ENCODE measurements at regions not wholly inside any gene's neighbourhood (a gene's known extent, or its start where the extent isn't known, plus 50 kb on each side); places are given as distances from the start of the nearest gene placed in this dataset.

GRCh38 chr1:172724765-172725613 is 66.1 kb downstream of the FASLG start:
- H3K9me3 ChIP-seq (ENCODE audit: low read depth, low read length, poor library complexity, severe bottlenecking), result peaks cover 4% of the 10 kb centered on the region
- POLR2A ChIA-PET (ENCODE audit: low non-redundant PET), result no interaction called here
- H3K27ac ChIP-seq (ENCODE audit: low read depth, low read length, poor library complexity, severe bottlenecking), result no peak overlapping the region
- intact Hi-C loops (cut with micrococcal nuclease; ENCODE audit: unreplicated experiment), result no loop called here
- DNase-seq (ENCODE audit: low spot score), result no peak
- TF ChIP-seq EZH2 (IDR thresholded peaks at IDR 0.05; ENCODE audit: borderline replicate concordance, low read depth, low read length, poor library complexity, severe bottlenecking) (no peak), CTCF (conservative IDR thresholded peaks at IDR 0.05; ENCODE audit: low read depth, low read length) (no peak)
- no peaks in the 10 kb centered on the region for H3K36me3 ChIP-seq (ENCODE audit: insufficient read depth, low read length, poor library complexity, severe bottlenecking)
- CTCF ChIA-PET, result no interaction called here
- no peak overlapping the region for H3K4me3 ChIP-seq (ENCODE audit: low read depth, low read length, poor library complexity, severe bottlenecking)
- no peaks in the 10 kb centered on the region for H3K4me1 ChIP-seq (ENCODE audit: insufficient read depth, low read length, poor library complexity, severe bottlenecking)
- BruUV-seq (replicated peaks), result no TSS peak
- no peaks in the 10 kb centered on the region for H3K27me3 ChIP-seq (replicated peaks; ENCODE audit: insufficient read depth, low read depth, low read length, poor library complexity)

GRCh38 chr1:172726740-172727139 is 67.8 kb downstream of the FASLG start:
- Histone ChIP-seq H3K27ac (ENCODE audit: low read depth, low read length, poor library complexity, severe bottlenecking) (no peak overlapping the region), H3K36me3 (ENCODE audit: insufficient read depth, low read length, poor library complexity, severe bottlenecking) (no peaks in the 10 kb centered on the region), H3K9me3 (ENCODE audit: low read depth, low read length, poor library complexity, severe bottlenecking) (peaks cover 4% of the 10 kb centered on the region), H3K4me3 (ENCODE audit: low read depth, low read length, poor library complexity, severe bottlenecking) (no peak overlapping the region), H3K4me1 (ENCODE audit: insufficient read depth, low read length, poor library complexity, severe bottlenecking) (no peaks in the 10 kb centered on the region), H3K27me3 (replicated peaks; ENCODE audit: insufficient read depth, low read depth, low read length, poor library complexity) (no peaks in the 10 kb centered on the region)
- ChIA-PET CTCF (no interaction called here), POLR2A (ENCODE audit: low non-redundant PET) (no interaction called here)
- no peak for DNase-seq (ENCODE audit: low spot score)
- intact Hi-C loops (cut with micrococcal nuclease; ENCODE audit: unreplicated experiment), result no loop called here
- TF ChIP-seq CTCF (conservative IDR thresholded peaks at IDR 0.05; ENCODE audit: low read depth, low read length), result no peak
- no peak for TF ChIP-seq EZH2 (IDR thresholded peaks at IDR 0.05; ENCODE audit: borderline replicate concordance, low read depth, low read length, poor library complexity, severe bottlenecking)
- no TSS peak for BruUV-seq (replicated peaks)

GRCh38 chr1:172727275-172727857 is 68.5 kb downstream of the FASLG start:
- CTCF ChIA-PET, result no interaction called here
- intact Hi-C loops (cut with micrococcal nuclease; ENCODE audit: unreplicated experiment), result no loop called here
- POLR2A ChIA-PET (ENCODE audit: low non-redundant PET), result no interaction called here
- Histone ChIP-seq H3K4me1 (ENCODE audit: insufficient read depth, low read length, poor library complexity, severe bottlenecking) (no peaks in the 10 kb centered on the region), H3K27ac (ENCODE audit: low read depth, low read length, poor library complexity, severe bottlenecking) (no peak overlapping the region), H3K9me3 (ENCODE audit: low read depth, low read length, poor library complexity, severe bottlenecking) (peaks cover 4% of the 10 kb centered on the region), H3K4me3 (ENCODE audit: low read depth, low read length, poor library complexity, severe bottlenecking) (no peak overlapping the region), H3K36me3 (ENCODE audit: insufficient read depth, low read length, poor library complexity, severe bottlenecking) (no peaks in the 10 kb centered on the region), H3K27me3 (replicated peaks; ENCODE audit: insufficient read depth, low read depth, low read length, poor library complexity) (no peaks in the 10 kb centered on the region)
- DNase-seq (ENCODE audit: low spot score), result no peak
- no TSS peak for BruUV-seq (replicated peaks)
- TF ChIP-seq CTCF (conservative IDR thresholded peaks at IDR 0.05; ENCODE audit: low read depth, low read length), result no peak
- no peak for TF ChIP-seq EZH2 (IDR thresholded peaks at IDR 0.05; ENCODE audit: borderline replicate concordance, low read depth, low read length, poor library complexity, severe bottlenecking)
